Ascending aorta (tissue), 2 donors: ENCODE measurements at regions not wholly inside any gene's neighbourhood (a gene's known extent, or its start where the extent isn't known, plus 50 kb on each side); places are given as distances from the start of the nearest gene placed in this dataset.

Source experiments
- DNase-seq, 2 donors: peaks; one replicate each; pipeline ENCODE4 v3.0.0-alpha.2; 2019; ENCODE audit warnings: low spot score in 2 of 2
- H3K27ac ChIP-seq, 2 donors: fragments of 200-600 bp; sonication (generic); one replicate each; pipeline ENCODE4 v1.5.1; 2016 to 2017; ENCODE audit warnings: mild to moderate bottlenecking in 1 of 2
- H3K27me3 ChIP-seq: fragments of 200-600 bp; sonication (generic); one replicate; pipeline ENCODE4 v1.5.1; 2017
- H3K36me3 ChIP-seq, 2 donors: fragments of 200-600 bp; sonication (generic); one replicate each; pipeline ENCODE4 v1.5.1; 2016
- H3K4me1 ChIP-seq, 2 donors: fragments of 200-600 bp; sonication (generic); one replicate each; pipeline ENCODE4 v1.5.1; 2016 to 2017; ENCODE audit warnings: mild to moderate bottlenecking in 1 of 2
- H3K4me3 ChIP-seq, 2 donors: fragments of 200-600 bp; sonication (generic); one replicate each; pipeline ENCODE4 v1.5.1; 2016 to 2017; ENCODE audit warnings: mild to moderate bottlenecking in 1 of 2
- H3K9me3 ChIP-seq, 2 donors: fragments of 200-600 bp; sonication (generic); one replicate each; pipeline ENCODE4 v1.5.1; 2016
- intact Hi-C: fragments of 100-400 bp; cut with DNase I; formaldehyde crosslinking; loops from one replicate; pipeline ENCODE4 v1.15.1; 2023
- TF ChIP-seq, protein P1 (sequence below), 3 experiments: fragments of 200-600 bp in 2 of 3; fragments of 450-650 bp in 1 of 3; sonication (generic) in 2 of 3; IDR thresholded peaks; one replicate each; pipeline ENCODE4 v1.5.1; 2016 to 2019; ENCODE audit warnings: antibody characterized with exemption in 3 of 3, mild to moderate bottlenecking in 1 of 3, moderate library complexity in 1 of 3

DNA sequence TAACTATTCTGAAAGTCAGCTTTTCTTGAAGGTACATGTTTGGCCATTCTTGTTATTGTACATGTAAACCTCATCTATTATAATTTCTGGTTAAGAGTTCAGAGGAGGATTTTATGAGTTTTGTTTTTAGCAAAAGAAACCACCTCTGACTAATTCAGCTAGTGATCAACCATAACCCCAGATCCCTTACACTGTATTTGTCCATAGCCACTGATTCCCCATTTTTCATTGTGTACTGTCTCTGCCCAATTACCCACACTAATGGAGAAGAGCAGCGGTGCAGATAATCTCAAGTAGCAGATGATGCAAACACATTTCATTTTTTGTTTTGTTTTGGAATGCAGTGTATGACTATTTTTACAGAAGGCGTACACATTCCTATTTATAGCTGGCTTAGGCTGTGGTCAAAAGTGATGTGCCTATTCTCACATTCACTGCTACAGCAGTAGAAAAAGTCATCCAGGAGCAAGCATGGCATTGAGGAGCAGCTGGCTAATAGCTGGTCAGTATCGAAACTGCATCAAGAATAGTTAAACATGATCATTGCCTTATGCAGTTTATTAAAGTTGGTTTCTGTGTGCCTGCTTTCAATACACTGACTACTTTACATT, 988.3 kb downstream of the DTWD2 start:
- TF ChIP-seq, protein P1, sequence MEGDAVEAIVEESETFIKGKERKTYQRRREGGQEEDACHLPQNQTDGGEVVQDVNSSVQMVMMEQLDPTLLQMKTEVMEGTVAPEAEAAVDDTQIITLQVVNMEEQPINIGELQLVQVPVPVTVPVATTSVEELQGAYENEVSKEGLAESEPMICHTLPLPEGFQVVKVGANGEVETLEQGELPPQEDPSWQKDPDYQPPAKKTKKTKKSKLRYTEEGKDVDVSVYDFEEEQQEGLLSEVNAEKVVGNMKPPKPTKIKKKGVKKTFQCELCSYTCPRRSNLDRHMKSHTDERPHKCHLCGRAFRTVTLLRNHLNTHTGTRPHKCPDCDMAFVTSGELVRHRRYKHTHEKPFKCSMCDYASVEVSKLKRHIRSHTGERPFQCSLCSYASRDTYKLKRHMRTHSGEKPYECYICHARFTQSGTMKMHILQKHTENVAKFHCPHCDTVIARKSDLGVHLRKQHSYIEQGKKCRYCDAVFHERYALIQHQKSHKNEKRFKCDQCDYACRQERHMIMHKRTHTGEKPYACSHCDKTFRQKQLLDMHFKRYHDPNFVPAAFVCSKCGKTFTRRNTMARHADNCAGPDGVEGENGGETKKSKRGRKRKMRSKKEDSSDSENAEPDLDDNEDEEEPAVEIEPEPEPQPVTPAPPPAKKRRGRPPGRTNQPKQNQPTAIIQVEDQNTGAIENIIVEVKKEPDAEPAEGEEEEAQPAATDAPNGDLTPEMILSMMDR (IDR thresholded peaks at IDR 0.05), result no peak
- no peak for DNase-seq
- Histone ChIP-seq H3K27ac (no peak overlapping the region), H3K9me3 (no peaks in the 10 kb centered on the region), H3K36me3 (no peaks in the 10 kb centered on the region), H3K27me3 (no peaks in the 10 kb centered on the region), H3K4me3 (no peak overlapping the region), H3K4me1 (no peaks in the 10 kb centered on the region)
- intact Hi-C loops, result no loop called here

DNA sequence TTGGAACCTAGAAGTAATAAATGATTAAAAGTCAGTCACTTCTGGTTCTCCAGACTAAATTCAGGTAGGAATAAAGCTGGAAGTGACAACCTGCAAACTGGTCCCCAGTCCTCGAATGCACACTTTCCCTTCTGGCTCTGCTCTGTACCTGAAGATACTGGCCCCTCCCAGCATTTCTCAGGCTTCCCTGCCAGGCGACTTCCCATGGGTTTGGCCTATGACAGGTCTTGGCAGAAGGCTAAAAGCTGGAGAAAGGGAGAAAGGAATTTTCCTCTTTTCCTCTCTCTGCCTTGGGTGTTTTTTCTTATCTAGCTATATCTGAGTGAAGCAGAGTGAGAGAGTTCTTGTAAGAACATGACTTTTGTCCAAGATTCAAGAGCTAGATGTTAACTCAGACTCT, 1005.7 kb downstream of the DTWD2 start:
- no peak overlapping the region for H3K4me3 ChIP-seq
- DNase-seq, result no peak
- no peaks in the 10 kb centered on the region for H3K9me3 ChIP-seq
- TF ChIP-seq, protein P1 (IDR thresholded peaks at IDR 0.05), result no peak
- H3K27me3 ChIP-seq, result no peaks in the 10 kb centered on the region
- no peaks in the 10 kb centered on the region for H3K4me1 ChIP-seq
- intact Hi-C loops, result no loop called here
- H3K27ac ChIP-seq, result no peak overlapping the region
- no peaks in the 10 kb centered on the region for H3K36me3 ChIP-seq

DNA sequence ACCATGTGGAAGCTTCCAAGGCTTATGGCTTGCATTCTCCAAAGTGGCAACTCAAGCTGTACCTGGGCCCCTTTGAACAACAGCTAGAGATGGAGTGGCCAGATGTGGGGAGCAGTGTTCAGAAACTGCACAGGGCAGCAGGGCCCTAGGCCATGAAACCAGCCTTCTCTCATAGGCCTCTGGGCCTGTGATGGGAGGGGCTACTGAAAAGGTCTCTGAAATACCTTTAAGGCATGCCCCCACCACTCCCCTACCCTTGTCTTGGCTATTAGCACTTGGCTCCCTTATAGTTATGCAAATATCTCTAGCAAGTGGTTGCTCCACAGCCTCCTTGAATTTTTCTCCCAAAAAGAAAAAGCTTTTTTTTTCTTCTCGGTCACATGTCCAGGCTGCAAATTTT, 1014.6 kb downstream of the DTWD2 start:
- Histone ChIP-seq H3K27ac (no peak overlapping the region), H3K4me1 (no peaks in the 10 kb centered on the region), H3K36me3 (no peaks in the 10 kb centered on the region), H3K9me3 (no peaks in the 10 kb centered on the region), H3K27me3 (no peaks in the 10 kb centered on the region), H3K4me3 (no peak overlapping the region)
- no peak for DNase-seq
- intact Hi-C loops, result no loop called here
- TF ChIP-seq, protein P1 (IDR thresholded peaks at IDR 0.05), result no peak

DNA sequence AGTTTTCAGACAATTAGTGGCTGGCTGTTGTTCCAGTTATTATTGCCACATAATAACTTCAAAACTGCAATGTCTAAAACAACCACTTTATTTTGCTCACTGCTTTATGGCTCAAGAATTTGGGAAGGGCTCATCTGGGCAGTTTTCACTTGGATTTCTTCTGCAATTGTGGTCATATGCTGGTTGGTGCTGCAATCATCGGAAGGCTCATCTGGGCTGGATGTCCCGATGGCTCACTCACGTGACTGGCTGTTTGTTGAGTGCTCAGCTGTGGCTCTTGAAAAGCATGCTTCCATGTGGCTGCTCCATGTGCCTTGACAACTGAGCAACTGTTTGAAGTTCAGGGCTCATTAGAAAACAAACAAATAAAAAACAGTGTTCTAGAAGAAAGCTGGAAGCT, 1032.5 kb downstream of the DTWD2 start:
- intact Hi-C loops, result no loop called here

DNA sequence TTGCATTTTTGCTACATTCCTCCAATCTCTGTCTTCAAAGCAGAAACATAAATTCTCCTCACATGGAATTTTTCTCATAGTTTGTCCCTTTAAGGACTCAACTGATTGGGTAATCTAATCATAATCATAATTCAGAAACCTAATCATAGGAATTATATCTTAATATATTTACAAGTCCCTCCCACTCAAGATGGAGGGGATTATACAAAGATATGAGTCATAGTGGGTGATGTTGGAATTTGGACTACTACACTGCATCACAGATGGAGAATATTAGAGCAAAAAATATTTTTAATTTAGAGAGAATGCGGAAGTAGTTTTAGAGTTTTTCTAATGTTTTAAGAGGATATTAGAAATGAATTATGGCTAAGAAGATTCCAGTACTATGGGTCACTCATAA, 1034.0 kb downstream of the DTWD2 start:
- TF ChIP-seq, protein P1 (IDR thresholded peaks at IDR 0.05), result no peak
- no peaks in the 10 kb centered on the region for H3K27me3 ChIP-seq
- DNase-seq, result no peak
- no peaks in the 10 kb centered on the region for H3K36me3 ChIP-seq
- H3K4me1 ChIP-seq, result no peaks in the 10 kb centered on the region
- H3K27ac ChIP-seq, result no peak overlapping the region
- H3K4me3 ChIP-seq, result no peak overlapping the region
- intact Hi-C loops, result no loop called here
- H3K9me3 ChIP-seq, result no peaks in the 10 kb centered on the region

More for the DNA sequence above, 1032.5 kb downstream of the DTWD2 start:
- no peaks in the 10 kb centered on the region for H3K4me1 ChIP-seq
- no peaks in the 10 kb centered on the region for H3K9me3 ChIP-seq
- TF ChIP-seq, protein P1 (IDR thresholded peaks at IDR 0.05), result no peak
- no peaks in the 10 kb centered on the region for H3K36me3 ChIP-seq
- H3K4me3 ChIP-seq, result no peak overlapping the region
- H3K27me3 ChIP-seq, result no peaks in the 10 kb centered on the region
- DNase-seq, result no peak
- no peak overlapping the region for H3K27ac ChIP-seq

DNA sequence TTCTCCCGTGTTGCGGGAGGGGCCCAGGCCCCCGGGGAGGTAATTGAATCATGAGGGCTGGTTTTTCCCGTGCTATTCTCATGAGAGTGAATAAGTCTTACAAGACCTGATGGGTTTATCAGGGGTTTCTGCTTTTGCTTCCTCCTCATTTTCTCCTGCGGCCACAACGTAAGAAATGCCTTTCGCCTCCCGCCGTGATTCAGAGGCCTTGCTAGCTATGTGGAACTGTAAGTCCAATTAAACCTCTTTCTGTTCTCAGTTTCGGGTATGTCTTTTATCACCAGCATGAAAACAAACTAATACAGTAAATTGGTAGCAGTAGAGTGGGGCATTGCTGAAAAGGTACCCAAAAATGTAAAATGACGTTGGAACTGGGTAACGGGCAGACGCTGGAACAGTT, 1035.1 kb downstream of the DTWD2 start:
- no peak overlapping the region for H3K27ac ChIP-seq
- intact Hi-C loops, result no loop called here
- no peaks in the 10 kb centered on the region for H3K27me3 ChIP-seq
- DNase-seq, result no peak
- TF ChIP-seq, protein P1 (IDR thresholded peaks at IDR 0.05), result no peak
- H3K4me3 ChIP-seq, result no peak overlapping the region
- H3K36me3 ChIP-seq, result no peaks in the 10 kb centered on the region
- H3K9me3 ChIP-seq, result no peaks in the 10 kb centered on the region
- no peaks in the 10 kb centered on the region for H3K4me1 ChIP-seq
